NCI-H345 treated with DMSO at 0.1 percent for 48 hours (cell line): ENCODE measurements at regions not wholly inside any gene's neighbourhood (a gene's known extent, or its start where the extent isn't known, plus 50 kb on each side); places are given as distances from the start of the nearest gene placed in this dataset.
"Not testable (repeated sequence)": the region's sequence is repeated elsewhere in the genome, so short reads cannot be mapped to it uniquely, and the experiment has no call there.

Experiments used
- DNase-seq: peaks from one replicate; lab custom pipeline; 2025; ENCODE audit not compliant: unreplicated experiment; lab: John Stamatoyannopoulos, UW

- no peak for DNase-seq
Measured at GRCh38 chr9:78123808-78124207, 92.2 kb upstream of the GNAQ start.

GRCh38 chr9:78122631-78123030 lies 91.0 kb upstream of the GNAQ start:
- DNase-seq = no peak

GRCh38 chr9:78121488-78121887 lies 89.9 kb upstream of the GNAQ start:
- peak; percentile 35 for DNase-seq

DNA sequence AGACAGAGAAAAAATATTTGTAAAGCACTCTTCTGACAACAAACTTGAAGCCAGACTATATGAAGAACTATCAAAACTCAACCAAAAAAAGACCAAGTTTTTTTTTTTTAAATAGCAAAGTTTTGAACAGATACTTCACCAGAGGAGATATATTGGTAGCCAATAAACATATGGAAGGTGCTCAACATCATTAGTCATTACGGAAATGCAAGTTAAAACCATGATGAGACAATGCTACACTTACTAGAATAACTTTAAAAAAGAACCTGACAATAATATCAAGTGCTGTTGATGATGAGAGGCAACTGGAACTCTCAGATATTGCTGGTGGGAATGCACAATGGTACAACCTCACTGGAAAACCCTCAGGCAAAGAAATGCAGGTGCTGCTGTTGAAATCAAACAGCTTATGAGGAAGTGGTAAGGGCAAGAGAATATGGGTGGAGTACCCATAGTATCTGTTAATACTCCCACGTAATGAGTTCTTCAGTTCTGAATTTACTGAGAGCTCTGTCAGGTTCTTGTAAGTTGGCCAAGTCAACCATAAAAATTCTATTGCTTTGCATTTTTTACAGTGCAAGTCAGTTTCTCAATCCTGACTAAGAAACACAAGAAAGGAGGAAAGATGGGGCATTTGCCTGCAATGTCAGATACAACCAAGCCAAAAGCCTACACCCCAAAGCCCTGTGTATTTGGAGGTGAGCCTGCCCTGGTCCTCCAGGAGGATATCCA lies 87.3 kb upstream of the GNAQ start:
- no peak for DNase-seq

- no peak for DNase-seq
Measured at GRCh38 chr9:78115073-78115472, 83.5 kb upstream of the GNAQ start.

DNA sequence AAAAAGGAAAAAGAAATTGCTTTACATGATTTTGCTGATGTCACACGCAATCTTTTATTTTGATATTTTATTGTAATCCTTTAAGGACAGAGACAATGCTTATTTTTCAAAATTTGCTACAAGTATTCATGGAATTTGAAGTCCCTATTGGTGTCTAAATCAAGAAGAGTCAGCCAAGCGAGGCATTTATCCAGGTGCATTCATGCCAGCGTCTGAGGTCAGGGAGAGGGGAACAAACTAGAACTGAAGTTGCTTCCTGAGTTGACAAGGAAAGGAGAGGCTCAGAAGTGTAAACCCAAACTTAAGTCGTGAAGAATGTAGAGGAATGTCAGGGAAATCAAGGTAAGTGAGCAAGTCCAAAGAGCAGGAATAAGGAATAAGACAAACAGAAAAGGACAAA lies 83.0 kb upstream of the GNAQ start:
- no peak for DNase-seq

- DNase-seq = no peak
Measured at GRCh38 chr9:78112406-78112805, 80.8 kb upstream of the GNAQ start.

- DNase-seq = no peak
Measured at GRCh38 chr9:78112004-78112403, 80.4 kb upstream of the GNAQ start.

DNA sequence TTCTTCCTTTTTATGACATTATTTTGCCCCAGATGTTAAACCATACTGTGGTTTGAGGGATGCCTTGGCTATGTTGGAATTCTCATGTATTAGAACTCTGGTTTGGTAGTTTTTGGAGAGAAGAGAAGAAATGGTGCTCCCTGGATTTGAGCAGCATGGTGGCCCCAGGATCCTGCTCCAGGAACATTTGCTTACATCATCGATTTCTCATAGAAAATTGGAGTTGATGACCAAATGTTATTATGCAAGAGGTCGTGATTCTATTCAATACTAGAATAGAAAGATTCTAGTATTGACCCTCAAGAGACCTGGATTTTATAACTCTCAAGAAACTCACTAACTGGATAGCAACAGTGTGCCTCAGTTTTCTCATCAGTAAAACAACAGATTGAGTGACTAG lies 77.5 kb upstream of the GNAQ start:
- DNase-seq = no peak

GRCh38 chr9:78106586-78106985 lies 75.0 kb upstream of the GNAQ start:
- DNase-seq = not testable (repeated sequence)

GRCh38 chr9:78103971-78104433 lies 72.4 kb upstream of the GNAQ start:
- DNase-seq = no peak

DNA sequence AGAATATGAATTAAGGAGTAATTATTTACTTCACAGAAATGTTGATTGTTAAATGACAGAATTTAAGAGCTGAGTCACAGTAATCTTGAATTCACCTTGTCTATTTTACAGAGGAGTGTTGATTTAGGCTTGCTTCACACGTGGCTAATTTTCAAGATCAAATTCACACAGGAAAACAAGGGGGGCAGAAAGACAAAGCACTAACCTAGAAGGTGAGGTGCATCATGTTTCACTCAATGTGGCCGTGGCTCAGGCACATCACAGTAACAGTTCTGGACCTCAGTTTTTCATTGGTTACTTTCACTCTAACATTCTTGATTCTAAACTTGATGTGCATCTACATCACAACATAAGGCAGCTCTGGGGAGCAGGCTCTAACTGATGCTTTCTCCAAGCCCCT lies 69.6 kb upstream of the GNAQ start:
- no peak for DNase-seq

DNA sequence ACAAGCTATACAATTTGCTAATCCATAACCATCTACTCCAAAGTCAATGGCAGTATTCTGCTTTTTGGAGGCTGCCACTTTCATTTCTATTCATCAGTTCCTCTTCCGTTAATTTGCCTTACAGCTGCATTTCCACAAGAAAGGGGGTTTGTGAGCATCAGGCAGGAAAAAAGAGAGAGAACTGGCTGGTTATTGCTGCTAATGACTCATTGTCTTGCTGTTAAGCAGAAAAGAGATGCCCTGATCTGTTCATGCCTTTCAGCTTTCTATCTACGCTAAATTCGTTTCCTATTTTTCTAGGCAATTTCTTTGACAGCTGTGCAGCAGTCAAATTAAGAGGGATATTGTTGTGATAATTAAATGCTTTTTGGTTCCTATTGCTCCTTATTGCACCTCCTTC lies 65.9 kb upstream of the GNAQ start:
- DNase-seq = no peak

- DNase-seq = no peak
Measured at GRCh38 chr9:78091731-78092130, 60.1 kb upstream of the GNAQ start.

GRCh38 chr9:78089111-78089510 lies 57.5 kb upstream of the GNAQ start:
- no peak for DNase-seq

DNA sequence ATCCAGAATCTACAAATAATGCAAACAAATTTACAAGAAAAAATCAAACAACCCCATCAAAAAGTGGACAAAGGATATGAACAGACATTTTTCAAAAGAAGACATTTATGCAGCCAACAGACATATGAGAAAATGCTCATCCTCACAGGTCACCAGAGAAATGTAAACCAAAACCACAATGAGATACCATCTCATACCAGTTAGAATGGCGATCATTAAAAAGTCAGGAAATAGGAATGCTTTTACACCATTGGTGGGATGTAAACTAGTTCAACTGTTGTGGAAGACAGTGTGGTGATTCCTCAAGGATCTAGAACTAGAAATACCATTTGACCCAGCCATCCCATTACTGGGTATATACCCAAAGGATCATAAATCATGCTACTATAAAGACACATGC lies 56.6 kb upstream of the GNAQ start:
- not testable (repeated sequence) for DNase-seq
